ENCODE measurements at regions not wholly inside any gene's neighbourhood (a gene's known extent, or its start where the extent isn't known, plus 50 kb on each side); places are given as distances from the start of the nearest gene placed in this dataset.

GRCh38 chr15:59862191-59863155 lies 141.6 kb upstream of the FOXB1 start:
- H3K9me3 Mint-ChIP-seq (ENCODE audit: insufficient read depth) = no peaks in the 10 kb centered on the region
- intact Hi-C loops (cut with micrococcal nuclease) = no loop called here
- Histone ChIP-seq H3K27me3 (replicated peaks in 1 of 4; ENCODE audit: control extremely low read depth in 1 of 4, control insufficient read depth in 3 of 4, insufficient read depth in 4 of 4, low read length in 3 of 4) (no peaks in the 10 kb centered on the region), H3K4me1 (ENCODE audit: control insufficient read depth in 2 of 2, insufficient read depth in 2 of 2, low read length in 2 of 2) (no peaks in the 10 kb centered on the region), H3K36me3 (replicated peaks in 1 of 2; ENCODE audit: control extremely low read depth in 1 of 2, control insufficient read depth in 1 of 2, extremely low read depth in 1 of 2, insufficient read depth in 2 of 2, low read length in 1 of 2) (no peaks in the 10 kb centered on the region), H3K9ac (ENCODE audit: low read length) (no peak overlapping the region), H3K79me2 (ENCODE audit: control insufficient read depth, insufficient read depth, low read length) (no peaks in the 10 kb centered on the region), H3K9me3 (ENCODE audit: control extremely low read depth in 1 of 3, control insufficient read depth in 2 of 3, insufficient read depth in 1 of 3, low read length in 2 of 3) (no peaks in the 10 kb centered on the region), H3K4me3 (ENCODE audit: control extremely low read depth in 1 of 5, extremely low read depth in 1 of 5, insufficient read depth in 1 of 5, low read depth in 2 of 5, low read length in 4 of 5) (no peak overlapping the region), H4K20me1 (ENCODE audit: control insufficient read depth, insufficient read depth, low read length, poor library complexity, severe bottlenecking) (no peaks in the 10 kb centered on the region), H3K4me2 (replicated peaks; ENCODE audit: low read depth, low read length, poor library complexity, severe bottlenecking) (no peak overlapping the region), H3K27ac (ENCODE audit: low read length in 2 of 2) (no peak overlapping the region), H2AFZ (ENCODE audit: insufficient read depth, low read depth, low read length, poor library complexity, severe bottlenecking) (no peak overlapping the region)
- ATAC-seq (ENCODE audit: low read depth) = no peak
- DNase-seq = no peak
- H3K4me1 Mint-ChIP-seq = no peaks in the 10 kb centered on the region
- ChIA-PET POLR2A (no interaction called here), CTCF (interaction anchor here (1.0 kb wide), 1 partner anchor 18 kb away, joined by 3 read pairs; no protein-coding TSS in a partner anchor)
- TF ChIP-seq CTCF (IDR thresholded peaks at IDR 0.05) = no peak
- no peak for TF ChIP-seq EZH2 (IDR thresholded peaks at IDR 0.05; ENCODE audit: borderline replicate concordance, insufficient read depth, low read depth, low read length, poor library complexity, severe bottlenecking)
- H3K27ac Mint-ChIP-seq = no peak overlapping the region
- H3K4me3 Mint-ChIP-seq = no peak overlapping the region
- H3K27me3 Mint-ChIP-seq = peaks cover 14% of the 10 kb centered on the region
- WGBS (ENCODE audit: insufficient coverage) = 66% methylated on average over 5 of the region's 9 CpGs

GRCh38 chr15:59847968-59848367 lies 156.1 kb upstream of the FOXB1 start:
- Mint-ChIP-seq H3K9me3 (ENCODE audit: insufficient read depth) (no peaks in the 10 kb centered on the region), H3K4me1 (no peaks in the 10 kb centered on the region), H3K27me3 (peaks cover 25% of the 10 kb centered on the region), H3K4me3 (no peak overlapping the region), H3K27ac (no peak overlapping the region)
- H3K27ac ChIP-seq (ENCODE audit: low read length in 2 of 2) = no peak overlapping the region
- no peak for TF ChIP-seq EZH2 (IDR thresholded peaks at IDR 0.05; ENCODE audit: borderline replicate concordance, insufficient read depth, low read depth, low read length, poor library complexity, severe bottlenecking)
- TF ChIP-seq CTCF (IDR thresholded peaks at IDR 0.05) = no peak
- no peaks in the 10 kb centered on the region for H3K4me1 ChIP-seq (ENCODE audit: control insufficient read depth in 2 of 2, insufficient read depth in 2 of 2, low read length in 2 of 2)
- ATAC-seq (ENCODE audit: low read depth) = no peak
- H2AFZ ChIP-seq (ENCODE audit: insufficient read depth, low read depth, low read length, poor library complexity, severe bottlenecking) = no peak overlapping the region
- POLR2A ChIA-PET = no interaction called here
- no peaks in the 10 kb centered on the region for H3K36me3 ChIP-seq (replicated peaks in 1 of 2; ENCODE audit: control extremely low read depth in 1 of 2, control insufficient read depth in 1 of 2, extremely low read depth in 1 of 2, insufficient read depth in 2 of 2, low read length in 1 of 2)
- no peak overlapping the region for H3K4me3 ChIP-seq (ENCODE audit: control extremely low read depth in 1 of 5, extremely low read depth in 1 of 5, insufficient read depth in 1 of 5, low read depth in 2 of 5, low read length in 4 of 5)
- no peak for DNase-seq
- no peaks in the 10 kb centered on the region for H3K79me2 ChIP-seq (ENCODE audit: control insufficient read depth, insufficient read depth, low read length)
- no CpG with 5 or more reads among the region's 3 CpGs for WGBS (ENCODE audit: insufficient coverage)
- H3K9ac ChIP-seq (ENCODE audit: low read length) = no peak overlapping the region
- CTCF ChIA-PET = no interaction called here
- intact Hi-C loops (cut with micrococcal nuclease) = no loop called here
- no peaks in the 10 kb centered on the region for H3K27me3 ChIP-seq (replicated peaks in 1 of 4; ENCODE audit: control extremely low read depth in 1 of 4, control insufficient read depth in 3 of 4, insufficient read depth in 4 of 4, low read length in 3 of 4)
- H3K9me3 ChIP-seq (ENCODE audit: control extremely low read depth in 1 of 3, control insufficient read depth in 2 of 3, insufficient read depth in 1 of 3, low read length in 2 of 3) = no peaks in the 10 kb centered on the region
- H4K20me1 ChIP-seq (ENCODE audit: control insufficient read depth, insufficient read depth, low read length, poor library complexity, severe bottlenecking) = no peaks in the 10 kb centered on the region
- H3K4me2 ChIP-seq (replicated peaks; ENCODE audit: low read depth, low read length, poor library complexity, severe bottlenecking) = no peak overlapping the region
